Neural cell (in vitro differentiated cells): ENCODE measurements at regions not wholly inside any gene's neighbourhood (a gene's known extent, or its start where the extent isn't known, plus 50 kb on each side); places are given as distances from the start of the nearest gene placed in this dataset.

Source experiments
- EP300 ChIP-seq: fragments of 450-650 bp; conservative IDR thresholded peaks from 2 replicates; pipeline ENCODE4 v1.6.1; 2014; ENCODE audit warnings: antibody characterized with exemption, mild to moderate bottlenecking, moderate library complexity; ENCODE audit not compliant: poor library complexity, severe bottlenecking
- EZH2 ChIP-seq: fragments of 200-600, 300-800 bp; shearing (Covaris generic), sonication (generic); IDR thresholded peaks from 2 replicates; pipeline ENCODE4 v1.6.1; 2014; ENCODE audit warnings: antibody characterized with exemption, low read length, borderline replicate concordance, mild to moderate bottlenecking; ENCODE audit not compliant: insufficient read depth, poor library complexity, severe bottlenecking
- POLR2AphosphoS5 ChIP-seq: IDR thresholded peaks from 2 replicates; pipeline ENCODE4 v1.6.1; 2012
- RAD21 ChIP-seq: fragments of 450-650 bp; conservative IDR thresholded peaks from 2 replicates; pipeline ENCODE4 v1.6.1; 2014; ENCODE audit warnings: antibody characterized with exemption, mild to moderate bottlenecking, moderate library complexity
- SMC3 ChIP-seq: fragments of 450-650 bp; conservative IDR thresholded peaks from 2 replicates; pipeline ENCODE4 v1.6.1; 2014; ENCODE audit warnings: antibody characterized with exemption, mild to moderate bottlenecking, moderate library complexity; ENCODE audit not compliant: poor library complexity
- TF ChIP-seq, protein P1 (sequence below): fragments of 450-650 bp; IDR thresholded peaks from 2 replicates; pipeline ENCODE4 v1.5.1; 2014; ENCODE audit warnings: antibody characterized with exemption, mild to moderate bottlenecking, moderate library complexity; ENCODE audit not compliant: poor library complexity, severe bottlenecking
- TF ChIP-seq, protein P2 (sequence below): IDR thresholded peaks from 2 replicates; pipeline ENCODE4 v1.6.1; 2012; ENCODE audit warnings: borderline replicate concordance

DNA sequence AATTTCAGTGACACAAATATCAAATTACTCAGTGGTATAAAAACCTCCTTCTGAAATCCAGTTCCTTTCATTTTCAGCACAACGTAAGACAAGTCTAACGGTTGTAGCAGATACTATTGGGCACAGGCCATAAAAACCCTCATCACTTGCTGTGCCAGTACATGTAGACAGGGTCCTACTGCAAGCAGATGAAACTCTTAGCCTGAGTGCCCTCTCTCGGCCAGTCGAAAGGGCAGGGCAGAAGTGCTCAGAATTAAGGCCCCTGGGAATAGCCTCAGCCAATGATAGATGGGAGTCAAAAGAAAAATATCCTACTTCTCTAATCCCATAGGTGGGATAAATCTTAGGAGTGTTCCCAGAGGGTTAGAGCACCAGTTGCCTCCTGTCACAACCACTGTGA lies 168.5 kb upstream of the FER start:
- TF ChIP-seq, protein P1, sequence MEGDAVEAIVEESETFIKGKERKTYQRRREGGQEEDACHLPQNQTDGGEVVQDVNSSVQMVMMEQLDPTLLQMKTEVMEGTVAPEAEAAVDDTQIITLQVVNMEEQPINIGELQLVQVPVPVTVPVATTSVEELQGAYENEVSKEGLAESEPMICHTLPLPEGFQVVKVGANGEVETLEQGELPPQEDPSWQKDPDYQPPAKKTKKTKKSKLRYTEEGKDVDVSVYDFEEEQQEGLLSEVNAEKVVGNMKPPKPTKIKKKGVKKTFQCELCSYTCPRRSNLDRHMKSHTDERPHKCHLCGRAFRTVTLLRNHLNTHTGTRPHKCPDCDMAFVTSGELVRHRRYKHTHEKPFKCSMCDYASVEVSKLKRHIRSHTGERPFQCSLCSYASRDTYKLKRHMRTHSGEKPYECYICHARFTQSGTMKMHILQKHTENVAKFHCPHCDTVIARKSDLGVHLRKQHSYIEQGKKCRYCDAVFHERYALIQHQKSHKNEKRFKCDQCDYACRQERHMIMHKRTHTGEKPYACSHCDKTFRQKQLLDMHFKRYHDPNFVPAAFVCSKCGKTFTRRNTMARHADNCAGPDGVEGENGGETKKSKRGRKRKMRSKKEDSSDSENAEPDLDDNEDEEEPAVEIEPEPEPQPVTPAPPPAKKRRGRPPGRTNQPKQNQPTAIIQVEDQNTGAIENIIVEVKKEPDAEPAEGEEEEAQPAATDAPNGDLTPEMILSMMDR = no peak
- TF ChIP-seq SMC3 = no peak
- TF ChIP-seq, protein P2, sequence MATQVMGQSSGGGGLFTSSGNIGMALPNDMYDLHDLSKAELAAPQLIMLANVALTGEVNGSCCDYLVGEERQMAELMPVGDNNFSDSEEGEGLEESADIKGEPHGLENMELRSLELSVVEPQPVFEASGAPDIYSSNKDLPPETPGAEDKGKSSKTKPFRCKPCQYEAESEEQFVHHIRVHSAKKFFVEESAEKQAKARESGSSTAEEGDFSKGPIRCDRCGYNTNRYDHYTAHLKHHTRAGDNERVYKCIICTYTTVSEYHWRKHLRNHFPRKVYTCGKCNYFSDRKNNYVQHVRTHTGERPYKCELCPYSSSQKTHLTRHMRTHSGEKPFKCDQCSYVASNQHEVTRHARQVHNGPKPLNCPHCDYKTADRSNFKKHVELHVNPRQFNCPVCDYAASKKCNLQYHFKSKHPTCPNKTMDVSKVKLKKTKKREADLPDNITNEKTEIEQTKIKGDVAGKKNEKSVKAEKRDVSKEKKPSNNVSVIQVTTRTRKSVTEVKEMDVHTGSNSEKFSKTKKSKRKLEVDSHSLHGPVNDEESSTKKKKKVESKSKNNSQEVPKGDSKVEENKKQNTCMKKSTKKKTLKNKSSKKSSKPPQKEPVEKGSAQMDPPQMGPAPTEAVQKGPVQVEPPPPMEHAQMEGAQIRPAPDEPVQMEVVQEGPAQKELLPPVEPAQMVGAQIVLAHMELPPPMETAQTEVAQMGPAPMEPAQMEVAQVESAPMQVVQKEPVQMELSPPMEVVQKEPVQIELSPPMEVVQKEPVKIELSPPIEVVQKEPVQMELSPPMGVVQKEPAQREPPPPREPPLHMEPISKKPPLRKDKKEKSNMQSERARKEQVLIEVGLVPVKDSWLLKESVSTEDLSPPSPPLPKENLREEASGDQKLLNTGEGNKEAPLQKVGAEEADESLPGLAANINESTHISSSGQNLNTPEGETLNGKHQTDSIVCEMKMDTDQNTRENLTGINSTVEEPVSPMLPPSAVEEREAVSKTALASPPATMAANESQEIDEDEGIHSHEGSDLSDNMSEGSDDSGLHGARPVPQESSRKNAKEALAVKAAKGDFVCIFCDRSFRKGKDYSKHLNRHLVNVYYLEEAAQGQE = no peak
- TF ChIP-seq RAD21 = no peak
- TF ChIP-seq EZH2 = no peak
- no peak for TF ChIP-seq POLR2AphosphoS5
- TF ChIP-seq EP300 = no peak
